ENCODE measurements at regions not wholly inside any gene's neighbourhood (a gene's known extent, or its start where the extent isn't known, plus 50 kb on each side); places are given as distances from the start of the nearest gene placed in this dataset.

DNA sequence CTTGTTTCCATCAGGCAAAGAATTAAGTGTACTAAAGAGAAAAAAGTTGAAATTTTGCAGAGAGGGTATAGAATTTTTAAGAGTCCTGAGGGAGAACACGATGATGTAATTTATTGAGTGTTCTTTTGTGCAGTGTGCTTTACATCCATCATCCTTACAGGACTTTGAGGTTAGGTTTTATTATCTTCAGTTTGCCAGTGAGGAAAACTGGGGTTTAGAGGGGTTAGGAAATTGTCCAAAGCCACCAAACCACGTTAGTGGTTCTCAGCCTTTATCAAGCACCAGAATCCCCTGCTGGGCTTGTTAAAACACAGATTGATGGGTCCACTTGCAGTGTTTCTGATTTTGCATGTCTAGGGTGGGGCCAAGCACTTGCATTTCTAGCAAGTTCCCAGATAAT lies 277.5 kb downstream of the KCNS3 start (continued):
- TF ChIP-seq SMAD1 (IDR thresholded peaks at IDR 0.05; ENCODE audit: low read depth, partially characterized antibody), result no peak
- no peak for TF ChIP-seq MAX (IDR thresholded peaks at IDR 0.05; ENCODE audit: low read depth, low read length)
- no peak for TF ChIP-seq RELB (IDR thresholded peaks at IDR 0.05; ENCODE audit: low read depth)

DNA sequence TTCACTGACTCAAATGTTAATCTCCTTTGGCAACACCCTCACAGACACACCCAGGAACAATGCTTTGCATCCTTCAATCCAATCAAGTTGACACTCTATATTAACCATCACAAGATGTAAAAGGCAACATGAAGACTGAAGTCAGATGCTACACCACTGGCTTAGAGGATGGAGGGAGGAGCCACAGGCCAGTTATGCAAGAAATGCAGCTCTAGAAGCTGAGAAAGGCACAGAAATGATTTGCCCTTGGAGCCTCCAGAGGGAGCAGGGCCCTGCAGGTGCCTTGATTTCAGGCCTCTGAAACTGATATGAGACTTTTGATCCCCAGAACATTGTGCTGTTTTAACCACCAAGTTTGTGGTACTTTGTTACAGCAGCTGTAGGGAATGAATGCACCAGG lies 276.3 kb downstream of the KCNS3 start:
- no peaks in the 10 kb centered on the region for H4K20me1 ChIP-seq (ENCODE audit: control insufficient read depth, insufficient read depth)
- no peak overlapping the region for H3K27ac ChIP-seq (ENCODE audit: control insufficient read depth, insufficient read depth)
- no peaks in the 10 kb centered on the region for H3K9me3 ChIP-seq (replicated peaks; ENCODE audit: control insufficient read depth, insufficient read depth, low read length)
- no peak overlapping the region for H3K4me2 ChIP-seq (ENCODE audit: control insufficient read depth, insufficient read depth)
- H2AFZ ChIP-seq (ENCODE audit: control insufficient read depth, low read depth, low read length), result no peak overlapping the region
- no peak for FAIRE-seq
- in situ Hi-C loops (cut with MboI) (loop anchor here (5.0 to 10.0 kb wide), 2 partner anchors 303 to 440 kb away; no protein-coding TSS in a partner anchor), intact Hi-C loops (cut with micrococcal nuclease; ENCODE audit: unreplicated experiment) (no loop called here)
- no peaks in the 10 kb centered on the region for H3K4me1 ChIP-seq (ENCODE audit: control insufficient read depth, insufficient read depth, low read length)
- H3K36me3 ChIP-seq (ENCODE audit: control insufficient read depth in 2 of 2, insufficient read depth in 2 of 2, low read length in 1 of 2), result no peaks in the 10 kb centered on the region
- SMC1A ChIA-PET (ENCODE audit: uncharacterized antibody, unreplicated experiment), result no interaction called here
- POLR2A ChIA-PET, result no interaction called here
- no peak overlapping the region for H3K9ac ChIP-seq (ENCODE audit: control insufficient read depth, insufficient read depth, low read length)
- RAD21 ChIA-PET (ENCODE audit: unreplicated experiment), result no interaction called here
- no peak for DNase-seq (ENCODE audit: low read depth, low spot score)
- ATAC-seq, result no peak
- no peak overlapping the region for H3K4me3 ChIP-seq
- BruUV-seq (replicated peaks), result no TSS peak
- H3K79me2 ChIP-seq (ENCODE audit: control insufficient read depth, insufficient read depth, low read length), result no peaks in the 10 kb centered on the region
- H3K27me3 ChIP-seq (replicated peaks in 1 of 2; ENCODE audit: control insufficient read depth in 2 of 2, insufficient read depth in 2 of 2, low read length in 1 of 2), result peaks cover 0 to 4% of the 10 kb centered on the region in 2 experiments; a peak in 2 of 4 replicates
- CTCF ChIA-PET, result no interaction called here
- TF ChIP-seq, protein P1, sequence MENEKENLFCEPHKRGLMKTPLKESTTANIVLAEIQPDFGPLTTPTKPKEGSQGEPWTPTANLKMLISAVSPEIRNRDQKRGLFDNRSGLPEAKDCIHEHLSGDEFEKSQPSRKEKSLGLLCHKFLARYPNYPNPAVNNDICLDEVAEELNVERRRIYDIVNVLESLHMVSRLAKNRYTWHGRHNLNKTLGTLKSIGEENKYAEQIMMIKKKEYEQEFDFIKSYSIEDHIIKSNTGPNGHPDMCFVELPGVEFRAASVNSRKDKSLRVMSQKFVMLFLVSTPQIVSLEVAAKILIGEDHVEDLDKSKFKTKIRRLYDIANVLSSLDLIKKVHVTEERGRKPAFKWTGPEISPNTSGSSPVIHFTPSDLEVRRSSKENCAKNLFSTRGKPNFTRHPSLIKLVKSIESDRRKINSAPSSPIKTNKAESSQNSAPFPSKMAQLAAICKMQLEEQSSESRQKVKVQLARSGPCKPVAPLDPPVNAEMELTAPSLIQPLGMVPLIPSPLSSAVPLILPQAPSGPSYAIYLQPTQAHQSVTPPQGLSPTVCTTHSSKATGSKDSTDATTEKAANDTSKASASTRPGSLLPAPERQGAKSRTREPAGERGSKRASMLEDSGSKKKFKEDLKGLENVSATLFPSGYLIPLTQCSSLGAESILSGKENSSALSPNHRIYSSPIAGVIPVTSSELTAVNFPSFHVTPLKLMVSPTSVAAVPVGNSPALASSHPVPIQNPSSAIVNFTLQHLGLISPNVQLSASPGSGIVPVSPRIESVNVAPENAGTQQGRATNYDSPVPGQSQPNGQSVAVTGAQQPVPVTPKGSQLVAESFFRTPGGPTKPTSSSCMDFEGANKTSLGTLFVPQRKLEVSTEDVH (IDR thresholded peaks at IDR 0.05; ENCODE audit: low read depth, partially characterized antibody), result no peak
- TF ChIP-seq STAT3 (IDR thresholded peaks at IDR 0.05; ENCODE audit: low read depth, low read length) (no peak), MTA2 (IDR thresholded peaks at IDR 0.05; ENCODE audit: low read depth) (no peak), TAF1 (IDR thresholded peaks at IDR 0.05; ENCODE audit: borderline replicate concordance, low read depth, low read length) (no peak), NR2C1 (IDR thresholded peaks at IDR 0.05) (no peak), SUPT20H (IDR thresholded peaks at IDR 0.05; ENCODE audit: borderline replicate concordance, control insufficient read depth, low read depth, low read length) (no peak), NRF1 (conservative IDR thresholded peaks at IDR 0.05; ENCODE audit: low read depth, low read length) (no peak), SIN3A (IDR thresholded peaks at IDR 0.05; ENCODE audit: low read depth, low read length) (no peak), ETV6 (conservative IDR thresholded peaks at IDR 0.05 in 1 of 2, IDR thresholded peaks at IDR 0.05 in 1 of 2; ENCODE audit: borderline replicate concordance in 1 of 2, low read depth in 1 of 2) (no peak)
- TF ChIP-seq, protein P2, sequence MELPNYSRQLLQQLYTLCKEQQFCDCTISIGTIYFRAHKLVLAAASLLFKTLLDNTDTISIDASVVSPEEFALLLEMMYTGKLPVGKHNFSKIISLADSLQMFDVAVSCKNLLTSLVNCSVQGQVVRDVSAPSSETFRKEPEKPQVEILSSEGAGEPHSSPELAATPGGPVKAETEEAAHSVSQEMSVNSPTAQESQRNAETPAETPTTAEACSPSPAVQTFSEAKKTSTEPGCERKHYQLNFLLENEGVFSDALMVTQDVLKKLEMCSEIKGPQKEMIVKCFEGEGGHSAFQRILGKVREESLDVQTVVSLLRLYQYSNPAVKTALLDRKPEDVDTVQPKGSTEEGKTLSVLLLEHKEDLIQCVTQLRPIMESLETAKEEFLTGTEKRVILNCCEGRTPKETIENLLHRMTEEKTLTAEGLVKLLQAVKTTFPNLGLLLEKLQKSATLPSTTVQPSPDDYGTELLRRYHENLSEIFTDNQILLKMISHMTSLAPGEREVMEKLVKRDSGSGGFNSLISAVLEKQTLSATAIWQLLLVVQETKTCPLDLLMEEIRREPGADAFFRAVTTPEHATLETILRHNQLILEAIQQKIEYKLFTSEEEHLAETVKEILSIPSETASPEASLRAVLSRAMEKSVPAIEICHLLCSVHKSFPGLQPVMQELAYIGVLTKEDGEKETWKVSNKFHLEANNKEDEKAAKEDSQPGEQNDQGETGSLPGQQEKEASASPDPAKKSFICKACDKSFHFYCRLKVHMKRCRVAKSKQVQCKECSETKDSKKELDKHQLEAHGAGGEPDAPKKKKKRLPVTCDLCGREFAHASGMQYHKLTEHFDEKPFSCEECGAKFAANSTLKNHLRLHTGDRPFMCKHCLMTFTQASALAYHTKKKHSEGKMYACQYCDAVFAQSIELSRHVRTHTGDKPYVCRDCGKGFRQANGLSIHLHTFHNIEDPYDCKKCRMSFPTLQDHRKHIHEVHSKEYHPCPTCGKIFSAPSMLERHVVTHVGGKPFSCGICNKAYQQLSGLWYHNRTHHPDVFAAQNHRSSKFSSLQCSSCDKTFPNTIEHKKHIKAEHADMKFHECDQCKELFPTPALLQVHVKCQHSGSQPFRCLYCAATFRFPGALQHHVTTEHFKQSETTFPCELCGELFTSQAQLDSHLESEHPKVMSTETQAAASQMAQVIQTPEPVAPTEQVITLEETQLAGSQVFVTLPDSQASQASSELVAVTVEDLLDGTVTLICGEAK (IDR thresholded peaks at IDR 0.05; ENCODE audit: borderline replicate concordance), result no peak
